ENCODE measurements at regions not wholly inside any gene's neighbourhood (a gene's known extent, or its start where the extent isn't known, plus 50 kb on each side); places are given as distances from the start of the nearest gene placed in this dataset.

DNA sequence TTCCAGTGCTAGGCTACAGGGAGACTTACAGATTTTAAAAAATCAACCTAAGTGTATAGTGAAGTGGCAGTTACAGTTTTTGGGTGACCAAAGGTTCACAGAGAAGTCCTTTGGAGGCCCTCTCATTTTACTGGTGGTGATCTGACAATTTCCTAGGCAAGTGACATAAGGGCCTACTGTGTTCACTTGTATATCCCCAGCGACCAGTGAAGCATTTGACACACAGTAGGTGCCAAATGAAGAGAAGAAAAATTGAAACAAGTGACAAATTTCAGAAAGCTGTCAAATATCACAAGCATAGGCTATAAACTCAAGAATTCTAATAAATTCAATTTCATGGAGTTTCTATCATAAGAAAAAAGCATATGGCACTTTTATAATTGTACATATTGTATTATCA lies 89.5 kb downstream of the RPL22L1 start:
- H3K14ac ChIP-seq (ENCODE audit: insufficient read length), result no peak overlapping the region
- no peak overlapping the region for H2BK20ac ChIP-seq (ENCODE audit: low read length)
- no peak overlapping the region for H2BK12ac ChIP-seq (ENCODE audit: low read depth, low read length)
- H3K9ac ChIP-seq (replicated peaks in 1 of 4; ENCODE audit: extremely low read depth in 1 of 4, low read depth in 3 of 4, low read length in 3 of 4), result no peak overlapping the region
- H3K23me2 ChIP-seq (ENCODE audit: low read depth, low read length), result no peaks in the 10 kb centered on the region
- no peak overlapping the region for H3K4me2 ChIP-seq (ENCODE audit: insufficient read depth in 1 of 2, low read depth in 2 of 2, low read length in 2 of 2)
- no peaks in the 10 kb centered on the region for H3K4me1 ChIP-seq (replicated peaks in 1 of 4; ENCODE audit: control insufficient read depth in 3 of 4, insufficient read depth in 4 of 4, low read length in 3 of 4)
- no peak overlapping the region for H2BK120ac ChIP-seq (replicated peaks; ENCODE audit: low read depth, low read length)
- H4K91ac ChIP-seq (replicated peaks; ENCODE audit: insufficient read length, low read length), result no peak overlapping the region
- H2AK5ac ChIP-seq (ENCODE audit: low read depth, low read length), result no peak overlapping the region
- H3K27me3 ChIP-seq (replicated peaks in 1 of 4; ENCODE audit: control insufficient read depth in 3 of 4, extremely low read depth in 1 of 4, insufficient read depth in 3 of 4, low read length in 3 of 4), result no peaks in the 10 kb centered on the region
- H4K8ac ChIP-seq (ENCODE audit: extremely low read depth, insufficient read depth, low read length), result no peak overlapping the region
- H3K27ac ChIP-seq (ENCODE audit: low read depth, low read length), result no peak overlapping the region
- H3K36me3 ChIP-seq (ENCODE audit: control insufficient read depth in 2 of 4, insufficient read depth in 4 of 4, low read length in 3 of 4), result no peaks in the 10 kb centered on the region
- H2BK15ac ChIP-seq (ENCODE audit: low read length), result no peak overlapping the region
- no peak overlapping the region for H2BK5ac ChIP-seq (ENCODE audit: low read depth, low read length)
- no peak overlapping the region for H3K4ac ChIP-seq (replicated peaks; ENCODE audit: insufficient read length, low read depth, low read length)
- no peak overlapping the region for H2AFZ ChIP-seq (ENCODE audit: low read length)
- no peaks in the 10 kb centered on the region for H3K79me1 ChIP-seq (ENCODE audit: low read depth, low read length)
- H3K18ac ChIP-seq (ENCODE audit: extremely low read depth, low read length), result no peak overlapping the region
- H4K5ac ChIP-seq (ENCODE audit: insufficient read length, low read depth, low read length), result no peak overlapping the region
- H3K79me2 ChIP-seq (ENCODE audit: control insufficient read depth in 1 of 2, insufficient read depth in 2 of 2, low read length in 2 of 2), result no peaks in the 10 kb centered on the region
- no peak for FAIRE-seq
- ChIA-PET CTCF (ENCODE audit: partially characterized antibody) (interaction anchor here (0.6 to 2.6 kb wide), 4 partner anchors 29 to 367 kb away, joined by 3 to 9 read pairs (median 6); no protein-coding TSS in a partner anchor), POLR2A (ENCODE audit: partially characterized antibody) (no interaction called here)
- no peak overlapping the region for H3K56ac ChIP-seq (replicated peaks; ENCODE audit: insufficient read length, low read depth, low read length)
- no peaks in the 10 kb centered on the region for H4K20me1 ChIP-seq (replicated peaks in 1 of 2; ENCODE audit: control insufficient read depth in 1 of 2, insufficient read depth in 2 of 2, low read length in 2 of 2)
- WGBS, 2 experiments (ENCODE audit: extremely low coverage in 1 of 2, insufficient coverage in 1 of 2, insufficient read length in 1 of 2, insufficient replicate concordance in 2 of 2, low coverage in 1 of 2, low lambda C conversion rate in 2 of 2, missing lambda C conversion rate in 1 of 2), result 95% methylated on average over 1 of the region's 1 CpG; no CpG with 5 or more reads in 1 of the 2 experiments
- no peak for TF ChIP-seq RFX5 (IDR thresholded peaks at IDR 0.05; ENCODE audit: borderline replicate concordance, low read depth, low read length)
- TF ChIP-seq NRF1 (IDR thresholded peaks at IDR 0.05; ENCODE audit: low read depth, low read length), result no peak
- no peak for TF ChIP-seq SP2 (IDR thresholded peaks at IDR 0.05; ENCODE audit: low read length)
- no peak for TF ChIP-seq BACH1 (IDR thresholded peaks at IDR 0.05; ENCODE audit: low read length)
- no peak for TF ChIP-seq TEAD4 (IDR thresholded peaks at IDR 0.05; ENCODE audit: low read depth, low read length)
- no peak for TF ChIP-seq JUND (IDR thresholded peaks at IDR 0.05; ENCODE audit: low read length)
- TF ChIP-seq SIX5 (IDR thresholded peaks at IDR 0.05; ENCODE audit: low read depth, low read length), result no peak
- no peak for TF ChIP-seq SIRT6 (IDR thresholded peaks at IDR 0.05; ENCODE audit: low read length)
- no peak for TF ChIP-seq TCF12 (IDR thresholded peaks at IDR 0.05; ENCODE audit: low read depth, low read length)
- no peak for TF ChIP-seq RXRA (IDR thresholded peaks at IDR 0.05; ENCODE audit: insufficient read depth, low read depth, low read length)
- TF ChIP-seq USF2 (IDR thresholded peaks at IDR 0.05; ENCODE audit: low read length), result no peak
- no peak overlapping the region for H3K4me3 ChIP-seq (ENCODE audit: extremely low read depth in 1 of 4, insufficient read depth in 2 of 4, low read depth in 3 of 4, low read length in 4 of 4)
- no peak overlapping the region for H3K23ac ChIP-seq (ENCODE audit: insufficient read length)
- no peaks in the 10 kb centered on the region; a peak in 1 of 4 replicates for H3K9me3 ChIP-seq (ENCODE audit: insufficient read depth in 2 of 2, low read depth in 1 of 2, low read length in 1 of 2)
- DNase-seq (ENCODE audit: low read depth in 1 of 2, low spot score in 2 of 2), result no peak
